GM19238 (cell line): ENCODE measurements at regions not wholly inside any gene's neighbourhood (a gene's known extent, or its start where the extent isn't known, plus 50 kb on each side); places are given as distances from the start of the nearest gene placed in this dataset.

Experiments used
- DNase-seq: peaks from one replicate; pipeline ENCODE4 v3.0.0; 2011; ENCODE audit warnings: low spot score; ENCODE audit not compliant: insufficient read length

DNA sequence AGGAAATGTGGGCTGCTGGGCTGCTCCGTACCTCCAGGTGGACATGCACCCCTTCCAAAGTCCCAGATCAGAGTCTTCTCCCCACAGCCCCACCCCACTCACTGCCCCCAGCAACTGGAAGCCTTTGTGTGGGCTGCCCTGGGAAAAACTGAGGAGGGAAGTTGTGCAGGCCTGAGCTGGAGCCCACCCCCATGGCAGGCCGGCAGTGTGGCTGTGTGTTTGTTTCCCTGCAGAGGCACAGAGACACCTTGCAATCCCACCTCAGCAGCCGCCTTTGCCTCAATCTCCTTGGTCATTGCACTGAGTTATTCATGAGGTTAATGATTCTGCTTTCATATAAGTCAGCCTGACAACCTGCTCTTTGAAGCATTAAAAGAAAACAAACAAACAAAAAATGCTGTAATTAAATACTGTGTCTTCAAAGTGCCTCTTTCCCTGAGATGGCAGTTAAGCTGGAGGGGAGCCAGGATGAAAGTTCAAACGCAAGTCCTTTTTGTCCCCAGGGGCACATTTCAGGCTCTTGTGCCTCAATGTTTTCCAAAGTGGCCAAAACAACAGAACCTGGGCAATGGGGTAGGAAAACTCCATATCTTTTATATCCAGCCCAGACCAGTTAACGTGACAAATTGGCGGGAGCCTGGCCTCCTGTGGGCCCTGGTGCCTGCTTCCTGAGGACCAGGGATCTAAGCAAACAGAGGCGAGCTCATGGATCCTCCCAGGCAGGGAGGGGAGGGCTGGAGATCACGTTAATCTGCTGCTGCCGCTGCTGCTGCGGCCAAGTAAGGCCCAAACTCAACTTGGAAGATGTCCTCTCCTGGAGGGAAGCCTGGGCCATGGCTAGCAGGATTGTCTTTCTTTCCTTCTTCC is 51.9 kb upstream of the TSPAN11 start:
- no peak for DNase-seq

GRCh38 chr12:30870491-30871265 is 55.9 kb upstream of the TSPAN11 start:
- DNase-seq, result no peak

DNA sequence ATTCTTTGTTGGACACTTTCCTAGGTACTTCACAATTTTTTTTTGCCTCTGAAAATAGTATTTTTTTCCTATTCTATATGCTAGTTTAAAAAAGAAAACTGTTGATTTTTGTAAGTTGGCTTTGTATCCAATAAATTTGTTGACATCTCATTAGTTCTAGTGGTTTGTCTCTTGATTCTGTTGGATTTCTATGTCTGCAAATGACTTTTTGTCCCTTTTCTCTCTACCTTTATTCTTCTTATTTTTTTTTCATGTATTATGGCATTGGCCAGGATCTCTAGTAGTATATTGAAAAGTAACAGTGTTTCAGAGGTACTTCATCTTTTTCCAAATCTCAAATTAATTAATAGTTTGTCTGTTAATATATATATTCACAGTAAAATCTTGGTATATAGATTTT is 59.1 kb upstream of the TSPAN11 start:
- no peak for DNase-seq

DNA sequence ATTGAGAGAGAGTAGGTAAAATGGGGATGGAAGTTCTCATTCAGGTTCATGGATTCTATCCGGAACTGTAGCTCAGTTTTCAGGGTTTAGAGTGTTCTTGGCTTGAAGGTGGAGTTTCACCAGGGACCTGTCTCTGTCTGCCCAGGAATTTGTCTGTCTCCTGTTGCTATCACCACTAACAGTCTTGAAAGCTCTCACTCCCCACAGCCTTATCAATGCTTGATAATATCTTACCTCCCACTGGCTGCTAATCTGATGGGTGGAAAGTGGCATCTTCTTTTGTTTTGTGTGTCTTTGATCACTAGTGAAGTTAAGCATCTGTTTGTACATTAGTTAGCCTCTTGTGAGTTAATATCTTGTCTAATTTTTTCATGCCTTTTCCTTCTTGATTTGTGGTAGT is 60.3 kb upstream of the TSPAN11 start:
- DNase-seq, result no peak

GRCh38 chr12:30863839-30864238 is 62.7 kb upstream of the TSPAN11 start:
- DNase-seq, result no peak

DNA sequence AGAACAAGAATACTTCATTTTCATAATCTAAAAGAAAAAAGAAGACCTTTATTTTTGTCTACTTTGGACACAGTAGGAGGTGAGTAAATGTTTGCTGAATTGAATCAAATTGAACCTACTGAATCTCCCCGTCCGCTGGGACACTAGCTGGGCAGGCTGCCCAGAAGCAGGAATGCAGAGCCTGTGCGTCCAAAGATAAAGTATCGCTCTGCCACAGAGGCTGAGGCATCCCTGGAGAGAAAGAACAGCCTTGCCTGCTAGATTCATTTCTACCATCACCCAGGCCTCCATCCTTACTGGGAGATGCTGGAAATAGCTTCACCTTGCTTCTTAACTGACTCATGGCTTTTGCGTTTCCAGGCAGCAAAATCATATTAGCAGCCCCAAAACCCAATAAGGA is 64.1 kb upstream of the TSPAN11 start:
- DNase-seq, result no peak

DNA sequence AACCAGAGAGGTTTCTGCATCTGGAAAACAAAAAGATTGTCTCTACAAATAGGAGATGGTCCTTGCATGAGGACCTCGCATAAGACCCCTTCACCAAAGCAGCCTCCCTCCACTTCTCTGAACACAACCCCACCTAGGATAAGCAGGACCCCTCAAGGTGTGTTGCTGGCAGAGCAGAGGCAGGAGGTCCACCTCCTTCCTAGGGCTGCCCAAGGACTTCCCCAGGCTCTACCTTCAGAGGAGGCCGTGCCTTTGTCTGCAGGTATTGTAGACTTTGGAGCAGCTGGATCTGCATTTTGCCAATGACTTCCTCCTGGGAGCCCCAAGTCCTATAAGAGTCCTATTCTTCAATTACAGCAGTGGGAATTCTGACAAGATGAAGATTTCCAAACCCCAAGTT is 67.3 kb upstream of the TSPAN11 start:
- DNase-seq, result no peak

DNA sequence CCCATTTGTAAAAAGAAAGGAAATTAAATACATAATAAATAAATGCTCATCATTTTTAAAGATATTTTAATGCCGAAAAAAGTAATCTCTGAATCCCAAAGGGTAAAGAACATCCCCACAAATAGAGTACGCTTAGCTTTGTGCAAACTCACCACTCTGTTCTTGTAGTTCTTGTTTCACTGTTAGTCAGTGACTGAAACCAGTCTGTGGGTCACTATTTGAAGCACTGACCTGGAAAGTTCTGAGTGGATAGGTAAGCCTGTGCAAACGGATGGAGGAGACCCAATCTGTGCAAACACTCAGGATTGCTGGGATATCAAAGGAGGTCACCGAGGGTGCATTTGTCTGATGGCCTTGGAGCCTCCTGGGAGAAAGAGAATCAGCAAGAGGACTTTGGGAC is 68.1 kb upstream of the TSPAN11 start:
- no peak for DNase-seq

DNA sequence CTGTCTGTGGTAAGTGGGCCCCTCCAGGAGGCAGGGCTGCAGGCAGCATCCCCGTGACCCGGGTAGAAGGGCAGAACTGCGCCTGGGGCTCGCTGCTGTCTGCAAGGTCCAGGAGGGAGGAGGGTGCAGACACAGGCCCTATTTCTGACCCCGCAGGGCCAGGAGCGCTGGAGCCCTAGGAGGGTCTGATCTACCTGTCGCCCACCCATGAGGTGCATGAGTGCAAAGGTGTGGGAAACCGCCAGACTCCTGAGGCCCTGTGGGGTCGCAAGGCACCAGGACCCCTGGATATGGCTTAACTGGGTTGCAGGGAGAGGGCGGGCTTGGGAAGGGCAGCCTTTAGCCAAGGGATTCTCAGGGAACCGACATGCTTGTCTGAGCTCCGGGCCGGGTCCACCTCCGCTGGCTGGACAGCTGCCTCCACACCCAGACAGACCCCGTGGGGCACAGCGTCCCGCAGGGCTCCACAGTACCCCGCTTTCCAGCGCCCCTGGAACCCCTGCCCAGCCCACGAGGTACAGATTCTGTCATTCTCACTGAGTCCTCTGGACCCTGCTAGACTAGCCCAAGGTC is 72.9 kb upstream of the TSPAN11 start:
- no peak for DNase-seq

DNA sequence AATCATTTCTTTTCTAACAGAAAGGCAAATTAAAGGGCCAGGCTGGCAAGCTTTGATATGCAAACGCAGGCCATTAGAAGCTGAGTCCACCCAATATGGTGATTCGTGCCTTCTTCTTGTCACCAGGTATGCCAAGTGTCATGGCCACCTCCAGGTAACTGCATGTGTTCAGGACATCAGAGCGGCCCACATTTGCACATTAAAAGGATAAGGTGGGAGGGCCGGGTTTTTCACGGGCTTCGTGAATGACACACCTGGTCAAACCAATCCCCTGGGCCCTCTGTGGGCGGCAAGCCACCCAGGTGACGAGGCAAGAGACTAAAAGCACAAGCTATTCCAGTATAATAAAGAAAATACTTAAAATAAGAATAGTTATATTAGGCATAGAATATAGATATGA is 75.9 kb upstream of the TSPAN11 start:
- DNase-seq, result no peak

GRCh38 chr12:30847259-30847658 is 79.3 kb upstream of the TSPAN11 start:
- no peak for DNase-seq

DNA sequence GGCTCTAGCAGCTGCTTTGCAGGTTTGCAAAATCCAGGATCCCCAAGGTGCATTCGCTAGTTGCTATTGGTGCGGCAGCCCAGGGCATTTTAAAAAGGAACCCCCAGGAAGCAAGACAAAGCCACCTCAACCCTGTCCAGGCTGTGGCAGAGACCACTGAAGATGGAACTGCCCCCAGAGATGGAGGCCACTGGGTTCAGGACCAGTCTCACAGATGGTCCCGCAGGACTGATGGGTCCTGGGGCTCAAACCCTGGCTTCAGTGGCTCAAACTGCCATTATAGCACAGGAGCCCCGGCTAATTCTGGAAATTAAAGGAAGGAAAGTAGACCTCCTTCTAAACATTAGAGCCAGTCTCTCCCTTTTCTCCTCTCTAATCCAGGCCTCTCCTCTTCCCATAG is 79.8 kb upstream of the TSPAN11 start:
- no peak for DNase-seq

GRCh38 chr12:30845676-30846075 is 80.9 kb upstream of the TSPAN11 start:
- no peak for DNase-seq

DNA sequence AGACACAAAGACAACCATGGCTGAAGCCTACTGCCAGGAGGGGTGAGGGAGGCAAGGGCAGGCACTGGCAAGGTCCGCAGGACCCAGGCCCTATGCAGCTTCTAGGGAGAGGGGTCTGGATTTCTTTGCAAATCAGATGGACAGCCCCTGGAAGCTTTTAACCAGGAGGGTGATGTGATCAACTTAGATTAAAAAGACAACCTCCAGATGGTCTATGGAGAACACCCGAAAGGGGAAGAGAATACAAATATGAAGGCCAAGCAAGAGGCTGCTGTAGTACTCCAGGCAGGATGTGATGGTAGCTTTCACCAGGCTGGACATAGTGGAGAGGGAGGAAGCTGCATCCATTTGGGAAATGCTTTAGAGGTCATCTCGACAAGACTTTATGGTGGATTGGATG is 83.3 kb upstream of the TSPAN11 start:
- DNase-seq, result no peak

DNA sequence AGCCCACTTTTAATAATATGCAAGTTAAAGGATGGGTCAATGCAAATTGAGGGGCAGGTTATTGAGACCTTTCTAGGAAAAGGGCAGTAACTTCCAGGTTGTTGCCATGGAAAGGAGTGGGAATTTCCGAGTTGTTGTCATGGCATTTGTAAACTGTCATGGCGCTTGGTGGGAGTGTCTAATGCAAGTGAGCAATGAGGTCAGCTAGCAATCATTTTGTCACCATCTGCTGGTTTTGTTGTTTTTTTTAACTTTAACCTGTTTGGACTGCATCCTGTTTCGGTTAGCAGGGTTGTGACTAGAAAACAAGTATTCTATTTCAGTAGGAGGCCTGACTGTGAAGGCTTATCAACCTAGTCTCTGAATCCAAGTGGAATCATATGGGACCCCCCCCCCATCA is 85.8 kb upstream of the TSPAN11 start:
- no peak for DNase-seq

- no peak for DNase-seq
Measured at GRCh38 chr12:30839643-30840220, 85.0 kb upstream of the CAPRIN2 start.

DNA sequence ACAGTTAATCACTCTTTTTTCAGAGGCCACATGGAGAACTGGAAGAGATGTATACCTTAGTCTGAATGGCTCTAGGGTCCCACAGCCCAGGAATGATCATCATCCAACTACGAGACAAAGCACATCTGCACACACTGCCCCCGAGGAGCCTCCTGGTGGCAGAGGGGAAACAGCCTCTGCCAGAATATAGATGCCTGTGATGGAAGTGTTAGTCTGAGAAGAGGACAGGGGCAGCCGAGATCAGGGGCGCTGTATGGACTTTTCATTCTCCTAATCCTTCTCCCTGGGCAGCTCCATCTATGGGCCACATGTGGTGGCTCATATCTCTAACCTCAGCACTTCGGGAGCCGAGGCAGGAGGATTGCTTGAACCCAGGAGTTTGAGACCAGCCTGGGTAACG is 82.8 kb upstream of the CAPRIN2 start:
- no peak for DNase-seq

DNA sequence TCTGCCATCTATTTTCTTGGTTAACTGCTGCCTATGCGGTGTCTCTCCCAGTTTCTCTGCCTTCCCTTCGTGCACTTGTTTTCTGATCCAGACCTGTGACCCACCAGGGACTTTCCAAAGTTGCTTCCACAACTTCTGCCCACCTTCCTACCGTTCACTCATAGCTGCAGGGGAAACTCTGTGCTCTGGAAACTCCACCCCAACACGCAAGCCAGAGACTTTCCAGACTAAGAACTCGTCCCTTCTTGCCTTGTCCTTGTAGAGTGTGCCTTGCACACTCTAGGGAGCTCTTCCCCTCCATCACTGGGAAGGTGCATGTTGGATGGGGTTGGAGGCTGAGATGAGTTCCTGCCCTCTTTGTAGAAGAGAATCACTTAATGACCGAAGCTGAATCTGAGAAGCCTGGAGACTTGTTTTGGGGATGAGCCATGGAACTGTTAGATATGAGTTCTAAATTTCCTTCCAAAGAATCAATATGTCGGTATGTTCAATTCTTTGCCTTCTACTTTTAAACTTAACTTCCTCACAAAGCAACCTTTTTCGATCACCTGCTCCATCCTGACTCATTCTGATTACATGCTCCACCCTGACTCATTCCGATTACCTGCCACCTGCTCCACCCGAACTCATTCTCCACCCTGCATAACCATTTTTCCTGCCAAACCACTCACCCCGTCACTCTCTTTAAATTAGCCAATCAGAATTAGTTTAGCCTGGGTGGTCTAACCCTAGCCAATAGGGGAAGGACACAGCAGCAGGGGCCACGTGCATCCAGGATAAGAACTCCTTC is 82.1 kb upstream of the CAPRIN2 start:
- DNase-seq, result no peak

GRCh38 chr12:30835216-30835615 is 80.5 kb upstream of the CAPRIN2 start:
- DNase-seq, result no peak

DNA sequence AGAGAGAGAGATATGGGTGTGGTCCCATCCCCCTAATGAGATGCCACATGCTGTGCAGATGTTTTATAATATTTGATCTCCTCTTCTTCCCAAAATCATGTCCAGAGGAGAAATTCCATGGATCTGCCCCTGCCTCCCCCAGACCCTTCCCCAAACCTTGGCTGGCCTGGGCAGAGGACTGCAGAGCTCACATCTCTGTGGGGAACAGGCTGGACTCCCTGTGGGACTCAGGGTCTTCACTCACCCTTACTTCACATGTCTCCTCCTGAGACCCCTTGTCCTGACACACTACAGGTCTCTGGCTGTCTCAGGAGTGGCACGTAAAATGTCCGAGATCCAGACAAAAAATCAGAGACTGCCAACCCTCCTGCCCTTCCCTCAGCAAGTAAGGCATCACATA is 76.0 kb upstream of the CAPRIN2 start:
- no peak for DNase-seq

- no peak for DNase-seq
Measured at GRCh38 chr12:30829876-30830275, 75.1 kb upstream of the CAPRIN2 start.
